CD1c-positive myeloid dendritic cell (primary cell): ENCODE measurements at regions not wholly inside any gene's neighbourhood (a gene's known extent, or its start where the extent isn't known, plus 50 kb on each side); places are given as distances from the start of the nearest gene placed in this dataset.

ENCODE experiments used
- DNase-seq: peaks from one replicate; pipeline ENCODE4 v3.0.0-alpha.2; 2016; ENCODE audit errors: extremely low spot score

- no peak for DNase-seq
Observed at GRCh38 chr11:97414801-97415200, 1025.0 kb downstream of the JRKL start.

- no peak for DNase-seq
Observed at GRCh38 chr11:97419729-97420128, 1029.9 kb downstream of the JRKL start.

- DNase-seq, result no peak
Observed at GRCh38 chr11:97428247-97428790, 1038.5 kb downstream of the JRKL start.

GRCh38 chr11:97430877-97431276 is 1041.1 kb downstream of the JRKL start:
- DNase-seq, result no peak

- DNase-seq, result no peak
Observed at GRCh38 chr11:97432926-97433325, 1043.1 kb downstream of the JRKL start.

GRCh38 chr11:97445561-97445960 is 1055.7 kb downstream of the JRKL start:
- DNase-seq, result no peak

GRCh38 chr11:97451441-97451840 is 1061.6 kb downstream of the JRKL start:
- no peak for DNase-seq

- no peak for DNase-seq
Observed at GRCh38 chr11:97454988-97455387, 1065.2 kb downstream of the JRKL start.

- DNase-seq, result no peak
Observed at GRCh38 chr11:97460091-97460490, 1070.3 kb downstream of the JRKL start.

- DNase-seq, result no peak
Observed at GRCh38 chr11:97461044-97461880, 1071.4 kb downstream of the JRKL start.

- DNase-seq, result no peak
Observed at GRCh38 chr11:97461934-97462333, 1072.1 kb downstream of the JRKL start.

GRCh38 chr11:97463891-97464290 is 1074.1 kb downstream of the JRKL start:
- no peak for DNase-seq

GRCh38 chr11:97471480-97471879 is 1081.7 kb downstream of the JRKL start:
- no peak for DNase-seq

GRCh38 chr11:97487387-97487786 is 1097.6 kb downstream of the JRKL start:
- no peak for DNase-seq

GRCh38 chr11:97498891-97499290 is 1109.1 kb downstream of the JRKL start:
- no peak for DNase-seq

- DNase-seq, result no peak
Observed at GRCh38 chr11:97502201-97502600, 1112.4 kb downstream of the JRKL start.

GRCh38 chr11:97506076-97506759 is 1116.4 kb downstream of the JRKL start:
- DNase-seq, result no peak

GRCh38 chr11:97514446-97514845 is 1124.6 kb downstream of the JRKL start:
- no peak for DNase-seq

- no peak for DNase-seq
Observed at GRCh38 chr11:97516688-97517087, 1126.9 kb downstream of the JRKL start.

- DNase-seq, result no peak
Observed at GRCh38 chr11:97525273-97525672, 1135.5 kb downstream of the JRKL start.

- no peak for DNase-seq
Observed at GRCh38 chr11:97537407-97538150, 1147.8 kb downstream of the JRKL start.

GRCh38 chr11:97544431-97544830 is 1154.6 kb downstream of the JRKL start:
- no peak for DNase-seq
